Hippocampal formation (tissue), 2 donors: ENCODE measurements at regions not wholly inside any gene's neighbourhood (a gene's known extent, or its start where the extent isn't known, plus 50 kb on each side); places are given as distances from the start of the nearest gene placed in this dataset.

Source experiments
- DNase-seq, 2 donors: peaks; one replicate each; lab custom pipeline; 2025; lab: John Stamatoyannopoulos, UW

DNA sequence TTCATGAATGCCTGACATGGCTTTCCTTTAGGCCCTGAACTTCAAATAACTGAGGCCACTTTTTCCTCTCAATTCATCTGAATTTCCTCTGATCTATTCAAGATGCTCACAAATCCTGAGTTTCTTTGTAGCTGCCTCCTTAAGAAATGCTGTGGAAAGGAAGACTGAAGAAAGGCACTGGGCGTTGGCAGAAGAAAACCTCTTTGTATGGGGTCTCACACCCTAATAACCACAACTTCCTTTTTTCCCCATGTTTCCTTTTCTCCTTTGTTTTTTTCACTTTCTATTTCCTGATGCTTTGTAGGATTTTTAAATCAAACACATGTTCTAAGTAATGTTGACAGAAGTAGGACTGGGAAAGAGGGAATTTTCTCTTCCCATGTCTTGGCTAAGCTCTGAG, 447.4 kb downstream of the CMPK2 start:
- DNase-seq = no peak

DNA sequence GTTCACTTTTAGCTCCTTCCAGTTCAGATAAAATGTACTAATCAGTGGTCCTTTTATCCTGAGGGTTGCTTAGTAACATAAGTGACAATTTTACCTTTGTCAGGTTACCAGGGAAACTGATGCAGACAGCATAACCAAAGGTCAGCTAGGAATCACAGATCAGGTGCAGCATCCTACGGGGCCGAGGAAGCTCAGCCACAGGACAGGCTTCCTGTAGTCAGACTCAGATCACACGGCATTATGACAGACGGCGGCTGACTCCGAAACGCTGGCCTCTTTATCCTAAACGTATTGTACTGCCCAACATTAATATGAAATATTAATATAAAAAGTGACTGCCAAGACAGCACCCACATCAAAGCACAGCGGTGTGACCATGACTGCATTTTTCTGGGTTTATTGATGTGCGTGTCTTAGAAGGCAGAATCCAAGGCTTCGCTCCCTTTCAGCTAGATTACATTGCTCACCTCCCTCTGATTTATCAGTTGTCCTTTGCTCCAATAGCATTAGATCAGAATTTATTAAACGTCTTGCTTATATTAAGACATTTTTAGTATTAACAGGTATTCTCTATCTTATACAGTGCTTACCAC, 444.5 kb downstream of the CMPK2 start:
- no peak for DNase-seq

DNA sequence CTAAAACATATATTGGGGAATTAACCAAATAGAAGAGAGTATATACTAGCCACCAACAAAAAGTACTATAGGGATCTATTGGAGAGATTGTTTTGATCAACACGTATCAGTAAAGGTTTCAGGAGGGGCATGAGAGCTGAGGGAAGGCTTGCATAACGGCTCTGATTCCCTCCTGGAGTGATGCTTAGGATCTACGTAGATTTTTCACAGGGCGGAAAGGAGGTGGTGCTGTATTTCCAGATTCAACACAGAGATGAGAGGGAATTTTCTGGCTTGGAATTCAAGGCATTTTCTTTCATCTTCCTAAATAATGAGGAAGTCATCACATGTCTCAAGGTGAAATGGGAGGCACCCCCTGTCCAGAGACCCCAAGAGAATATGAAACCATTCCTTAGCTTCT, 443.8 kb downstream of the CMPK2 start:
- no peak for DNase-seq

DNA sequence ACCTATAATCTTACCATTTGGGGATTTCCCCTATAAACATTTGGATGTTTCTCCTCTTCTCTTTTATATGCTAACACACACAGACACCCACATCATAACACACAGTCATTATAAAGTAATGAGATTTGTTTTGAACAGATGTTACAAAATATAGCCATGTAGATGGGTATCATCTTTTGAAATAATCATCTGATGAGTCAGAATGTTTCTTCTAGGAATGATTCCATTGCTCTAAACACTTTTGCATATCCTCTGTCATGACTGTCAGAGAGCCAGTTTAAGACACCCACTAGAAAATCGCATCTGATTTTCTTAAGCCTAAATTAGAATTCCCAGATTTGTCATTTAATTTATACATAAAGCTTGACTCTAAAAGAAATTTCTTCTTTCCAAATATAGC, 442.6 kb downstream of the CMPK2 start:
- no peak for DNase-seq

DNA sequence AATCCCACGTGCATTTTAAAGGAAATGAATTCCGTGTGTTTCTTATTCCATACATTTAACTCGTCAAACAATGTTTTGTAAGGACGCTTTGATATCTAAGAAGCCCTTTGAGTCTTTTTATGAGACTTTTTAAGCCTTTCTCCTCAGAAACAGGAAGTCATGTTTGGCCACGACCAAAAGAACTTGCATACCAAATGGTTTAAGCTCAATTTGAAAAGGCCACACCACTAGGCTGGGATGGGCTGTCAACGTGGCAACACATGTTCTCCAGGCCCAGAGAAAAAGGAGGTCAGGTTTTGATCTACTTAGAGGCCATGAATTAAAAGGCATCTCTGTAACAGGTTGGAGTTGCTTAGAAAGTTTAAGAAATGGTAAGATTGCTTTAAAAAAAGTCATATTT, 441.8 kb downstream of the CMPK2 start:
- no peak for DNase-seq

DNA sequence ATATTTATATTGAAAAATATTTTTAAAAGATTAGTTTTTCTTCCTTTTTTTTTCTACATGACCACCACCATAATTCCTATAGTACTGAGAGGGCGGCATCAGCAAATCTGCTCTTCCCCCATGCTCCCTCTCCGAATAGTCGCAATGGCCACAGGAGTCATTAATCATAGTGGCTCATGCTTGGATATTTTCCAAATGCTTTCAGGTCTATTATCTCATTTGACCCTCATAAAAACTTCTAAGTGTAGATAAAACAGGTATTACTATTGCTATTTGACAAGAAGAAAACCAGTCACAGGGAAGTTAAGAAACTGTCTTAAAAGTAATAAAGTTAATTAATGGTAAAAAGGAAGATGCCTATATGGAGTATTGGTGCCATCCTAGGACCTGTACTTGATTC, 440.7 kb downstream of the CMPK2 start:
- DNase-seq = no peak

DNA sequence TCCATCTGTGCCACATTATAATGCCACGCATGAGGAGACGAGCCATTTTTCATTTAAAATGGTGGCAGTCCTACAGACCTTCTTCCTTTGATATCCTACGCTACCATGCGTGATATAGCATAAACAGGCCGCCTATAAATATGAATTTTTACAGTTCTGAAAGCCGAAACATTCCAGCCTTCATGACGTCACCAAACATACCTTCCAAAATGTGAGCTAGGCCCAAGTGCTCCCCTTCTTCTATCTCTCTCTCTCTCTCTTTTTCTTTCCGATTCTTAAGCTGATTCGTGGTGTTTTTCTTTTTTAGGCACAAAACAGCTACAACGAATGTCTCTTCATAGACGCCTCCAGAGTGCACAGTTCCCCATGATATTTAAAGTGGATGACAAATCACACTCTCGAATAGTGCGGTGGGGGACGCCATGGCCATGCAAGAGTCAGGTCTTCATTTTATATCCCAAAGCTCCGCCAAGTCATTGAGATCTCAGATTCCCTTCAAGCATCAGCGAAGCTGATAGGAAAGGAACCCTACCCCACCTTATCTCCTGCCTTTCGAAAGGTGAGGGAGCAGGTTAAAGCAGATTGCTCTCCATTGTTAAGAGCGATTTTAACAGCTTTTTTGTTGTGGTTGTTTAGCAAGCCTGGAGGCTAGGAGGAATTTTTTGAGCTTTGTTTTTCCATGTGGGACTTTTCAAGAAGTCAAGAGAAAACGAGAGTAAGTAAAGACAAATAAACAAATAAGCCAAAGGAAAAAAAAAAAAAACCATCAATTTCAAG, 436.3 kb downstream of the CMPK2 start:
- DNase-seq = no peak

DNA sequence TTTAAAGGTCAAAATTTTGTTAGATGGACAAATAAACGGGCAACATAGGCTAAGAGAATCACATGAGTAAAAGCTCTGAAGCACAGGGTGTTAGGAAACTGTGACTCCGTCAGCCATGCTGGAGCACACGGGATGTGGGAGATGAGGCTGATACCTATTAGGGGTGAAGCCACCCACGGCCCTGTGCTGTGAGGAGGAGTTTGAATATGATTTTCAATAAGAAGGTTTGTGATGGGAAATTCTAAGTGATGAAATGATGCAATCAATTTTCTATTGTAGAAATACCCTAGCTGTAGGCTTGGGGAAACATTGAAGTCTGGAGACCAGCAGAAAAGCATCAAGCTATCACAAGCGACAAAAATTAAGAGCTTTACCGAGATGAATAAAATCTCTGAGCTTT, 431.3 kb downstream of the CMPK2 start:
- no peak for DNase-seq

DNA sequence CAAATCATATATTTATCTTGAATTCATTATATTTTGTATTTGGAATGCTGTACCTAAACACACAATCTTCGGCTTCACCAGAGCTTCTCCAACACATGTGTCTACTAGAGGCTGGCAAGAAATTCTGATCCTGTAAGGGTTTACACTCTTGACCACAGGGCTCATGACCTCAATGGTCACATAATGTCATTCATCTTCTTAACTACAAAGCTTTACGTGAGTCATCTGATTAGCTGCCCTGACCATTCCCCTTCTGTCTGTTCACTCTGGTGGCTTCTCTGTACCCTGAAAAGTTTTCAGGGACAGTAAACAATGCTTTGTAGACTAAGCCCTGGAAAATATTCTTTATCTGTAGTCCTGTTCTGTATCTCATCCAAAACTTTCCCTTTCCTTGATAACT, 423.9 kb downstream of the CMPK2 start:
- DNase-seq = no peak

DNA sequence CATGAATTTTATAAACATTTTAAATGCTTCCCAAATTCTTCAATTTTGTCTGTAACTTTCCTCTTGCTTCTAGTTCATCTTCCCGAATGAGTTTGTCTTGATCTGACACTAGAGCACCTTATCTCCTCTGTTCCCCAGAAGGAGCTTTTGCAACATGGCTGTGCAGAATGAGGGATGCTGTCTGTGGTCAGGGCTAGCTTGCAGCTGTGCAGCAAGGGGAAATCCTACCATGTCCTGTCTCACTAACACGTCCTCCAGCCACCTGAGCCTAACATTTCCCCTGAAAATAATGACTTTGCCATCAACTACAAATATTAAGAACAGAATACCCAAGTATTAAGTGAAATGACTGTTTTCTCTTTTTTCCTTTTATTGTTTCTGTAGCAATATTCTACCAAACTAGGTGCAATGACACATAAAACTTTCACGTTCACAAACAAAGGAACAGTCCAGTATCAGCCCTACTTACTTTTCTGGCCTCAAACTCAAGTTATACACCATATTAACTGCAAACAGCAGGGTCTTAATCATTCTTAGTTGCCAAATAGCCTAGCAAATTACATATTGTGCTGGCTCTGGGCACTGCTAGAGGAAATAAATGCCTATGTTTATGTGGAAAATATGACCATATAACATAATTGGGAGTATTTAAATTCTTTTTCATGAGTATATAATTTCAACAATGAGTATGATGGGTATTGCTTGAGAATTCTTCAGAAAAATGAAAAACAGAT, 423.3 kb downstream of the CMPK2 start:
- no peak for DNase-seq

DNA sequence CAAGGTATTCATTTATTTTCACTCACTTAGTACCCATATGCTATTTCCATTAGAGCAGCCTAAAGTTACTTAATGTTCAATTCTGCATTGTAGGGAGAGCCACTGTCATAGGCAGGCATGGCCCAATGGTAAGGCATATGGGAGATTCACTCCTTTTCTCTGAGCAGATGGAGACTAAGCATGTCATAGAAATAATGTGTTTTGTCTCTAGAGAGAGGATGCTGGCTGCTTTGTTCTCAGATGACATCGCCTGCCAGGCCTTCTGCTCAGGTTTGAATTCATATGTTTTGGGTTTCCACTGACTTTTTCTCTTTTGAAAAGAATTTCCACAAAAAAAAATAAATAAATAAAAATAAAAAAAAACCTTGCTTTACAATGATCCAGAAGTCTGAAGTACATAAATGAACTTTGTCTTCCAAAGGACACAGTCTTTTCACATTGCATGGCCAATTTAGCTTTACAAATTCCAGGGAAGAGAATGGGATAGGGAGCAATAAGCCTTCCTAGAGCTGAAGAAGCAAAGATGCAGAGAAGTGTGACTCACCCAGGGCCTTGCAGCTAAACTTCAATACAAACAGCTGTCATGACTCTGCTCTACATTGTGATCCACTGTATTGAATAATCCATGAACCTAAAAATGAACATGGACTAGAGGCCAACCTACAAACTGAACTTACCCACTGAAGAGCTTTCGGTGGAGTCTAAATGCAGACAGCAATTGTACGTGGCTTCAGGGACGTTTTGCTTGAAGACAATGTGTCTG, 422.5 kb downstream of the CMPK2 start:
- DNase-seq = peak in 1 of 2 donors; percentile 29

DNA sequence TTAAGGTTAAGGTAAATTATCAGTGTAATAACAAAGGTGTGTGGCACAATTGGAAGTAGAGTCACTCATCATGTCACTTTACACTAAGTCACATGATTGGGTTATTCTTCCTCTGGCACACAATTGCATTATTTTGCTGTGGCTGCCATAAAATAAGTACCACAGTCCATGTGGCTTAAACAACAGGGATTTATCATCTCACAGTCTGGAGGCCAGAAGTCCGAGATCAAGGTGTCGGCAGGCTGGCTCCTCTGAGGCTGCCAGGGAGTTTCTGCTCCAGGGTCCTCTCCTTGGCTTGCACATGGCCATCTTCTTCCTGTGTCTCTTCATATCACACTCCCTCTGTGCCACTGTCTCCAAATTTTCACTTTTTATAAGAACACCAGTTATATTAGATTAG, 421.2 kb downstream of the CMPK2 start:
- no peak for DNase-seq

DNA sequence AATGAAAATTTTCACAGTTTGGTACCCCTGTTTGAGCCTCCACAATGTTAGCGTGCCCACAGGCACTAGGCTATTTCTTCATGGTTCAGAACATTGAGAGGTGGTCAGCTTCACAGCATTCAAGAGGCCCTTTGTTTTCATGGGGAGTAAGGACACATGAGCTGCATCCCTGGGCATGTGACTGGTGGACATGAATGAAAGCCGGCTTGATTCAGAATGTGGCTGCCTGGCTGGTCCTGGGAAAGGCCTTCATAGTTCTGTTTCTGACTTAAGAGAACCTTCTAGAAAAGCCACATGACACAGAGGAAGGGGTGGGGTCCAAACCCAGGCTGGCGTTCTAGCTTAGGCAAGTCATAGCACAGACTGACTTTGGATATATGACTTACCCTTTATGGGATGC, 420.6 kb downstream of the CMPK2 start:
- DNase-seq = no peak

DNA sequence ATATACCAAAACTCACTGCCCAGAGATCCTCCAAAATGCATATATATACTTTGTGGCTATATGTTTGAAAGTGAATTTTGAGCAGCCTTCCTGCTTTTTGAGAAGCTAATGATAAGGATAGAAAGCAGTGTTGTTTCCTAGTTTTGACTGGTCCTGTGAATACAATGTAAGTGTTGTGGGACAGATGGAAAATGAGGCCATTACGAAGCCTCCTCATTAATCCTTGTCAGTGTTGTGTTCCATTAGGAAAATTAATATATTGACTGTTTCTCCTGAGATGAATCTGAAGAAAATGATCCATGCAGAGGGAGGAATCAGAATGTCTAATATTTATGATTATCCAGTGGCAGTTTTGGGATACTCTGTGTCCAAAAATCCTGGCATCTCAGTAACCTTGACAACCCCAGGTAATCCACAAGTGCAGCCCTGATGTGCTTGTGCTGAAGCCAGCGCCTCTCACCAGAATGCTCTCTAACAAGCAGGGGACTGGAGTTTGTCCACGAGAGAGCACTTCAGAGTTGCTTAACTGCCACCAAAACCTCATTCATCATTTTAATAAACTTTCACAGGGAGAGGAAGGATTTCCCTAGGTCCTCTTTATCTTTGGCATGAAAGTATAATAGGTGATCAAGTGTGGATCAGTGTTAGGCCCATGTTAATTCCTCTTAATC, 418.6 kb downstream of the CMPK2 start:
- no peak for DNase-seq

DNA sequence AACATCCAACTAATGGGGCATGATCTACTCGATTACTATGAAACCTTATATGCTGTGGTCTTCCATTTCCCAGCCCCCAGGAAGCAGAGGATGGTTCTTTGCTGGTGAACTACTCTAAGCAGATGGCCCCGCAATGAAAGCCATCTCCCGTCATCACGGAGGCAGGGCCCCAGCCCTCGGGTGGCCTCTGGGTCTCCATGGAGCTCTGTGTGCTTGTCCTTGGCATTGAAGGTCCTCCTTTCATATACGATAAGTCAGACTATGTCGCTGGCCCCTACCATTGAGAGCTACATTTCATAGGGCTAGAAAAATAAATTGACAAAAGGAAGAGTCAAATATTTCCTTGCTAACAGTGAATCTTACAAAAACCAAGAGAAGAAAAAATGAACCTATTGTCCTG, 416.8 kb downstream of the CMPK2 start:
- DNase-seq = no peak

DNA sequence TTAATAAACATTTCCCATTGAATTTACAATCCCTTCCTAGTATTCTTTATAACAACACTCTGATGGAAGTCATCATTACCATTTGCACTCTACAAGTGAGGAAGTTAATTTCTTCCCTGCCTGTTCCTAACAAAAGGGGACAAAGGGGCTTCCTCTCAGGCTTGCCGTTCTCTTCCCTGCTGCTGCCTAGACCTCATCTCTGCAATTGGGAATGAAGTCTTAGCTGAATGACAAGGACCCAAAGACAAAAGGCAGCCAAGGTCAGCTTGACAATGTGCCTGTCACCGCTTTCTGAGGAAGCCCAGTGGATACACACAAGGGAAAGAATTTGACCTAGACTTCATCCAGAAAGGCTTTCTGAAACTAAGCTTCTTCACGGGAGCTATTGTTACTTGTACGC, 416.4 kb downstream of the CMPK2 start:
- no peak for DNase-seq

DNA sequence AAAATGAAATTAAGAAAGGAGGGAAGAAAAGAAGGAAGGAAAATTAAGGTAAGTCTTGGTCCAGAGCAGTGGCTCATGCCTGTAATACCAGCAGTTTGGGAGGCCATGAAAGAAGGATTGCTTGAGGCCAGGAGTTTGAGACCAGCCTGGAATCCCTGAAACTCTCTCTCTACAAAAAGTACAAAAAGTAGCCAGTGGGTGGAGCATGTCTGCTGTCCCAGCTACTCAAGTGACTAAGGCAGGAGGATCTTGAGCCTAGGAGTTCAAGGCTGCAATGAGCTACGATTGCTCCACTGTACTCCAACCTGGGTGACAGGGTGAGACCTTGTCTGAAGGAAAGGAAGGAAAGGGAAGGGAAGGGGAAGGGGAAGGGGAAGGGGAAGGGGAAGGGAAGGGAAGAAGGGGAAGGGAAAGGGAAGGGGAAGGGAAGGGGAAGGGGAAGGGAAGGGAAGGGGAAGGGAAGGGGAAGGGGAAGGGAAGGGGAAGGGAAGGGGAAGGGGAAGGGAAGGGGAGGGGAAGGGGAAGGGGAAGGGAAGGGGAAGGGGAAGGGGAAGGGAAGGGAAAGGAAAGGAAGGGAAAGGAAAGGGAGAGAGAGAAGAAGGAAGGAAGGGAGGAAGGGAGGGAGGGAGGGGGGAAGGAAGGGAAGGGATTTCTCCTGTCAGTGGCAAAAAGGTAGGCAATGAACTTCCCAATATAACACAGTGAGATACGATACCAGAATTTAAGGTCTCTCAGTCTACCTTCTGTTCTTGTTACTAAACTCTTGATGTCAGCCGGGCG, 412.8 kb downstream of the CMPK2 start:
- DNase-seq = no peak

DNA sequence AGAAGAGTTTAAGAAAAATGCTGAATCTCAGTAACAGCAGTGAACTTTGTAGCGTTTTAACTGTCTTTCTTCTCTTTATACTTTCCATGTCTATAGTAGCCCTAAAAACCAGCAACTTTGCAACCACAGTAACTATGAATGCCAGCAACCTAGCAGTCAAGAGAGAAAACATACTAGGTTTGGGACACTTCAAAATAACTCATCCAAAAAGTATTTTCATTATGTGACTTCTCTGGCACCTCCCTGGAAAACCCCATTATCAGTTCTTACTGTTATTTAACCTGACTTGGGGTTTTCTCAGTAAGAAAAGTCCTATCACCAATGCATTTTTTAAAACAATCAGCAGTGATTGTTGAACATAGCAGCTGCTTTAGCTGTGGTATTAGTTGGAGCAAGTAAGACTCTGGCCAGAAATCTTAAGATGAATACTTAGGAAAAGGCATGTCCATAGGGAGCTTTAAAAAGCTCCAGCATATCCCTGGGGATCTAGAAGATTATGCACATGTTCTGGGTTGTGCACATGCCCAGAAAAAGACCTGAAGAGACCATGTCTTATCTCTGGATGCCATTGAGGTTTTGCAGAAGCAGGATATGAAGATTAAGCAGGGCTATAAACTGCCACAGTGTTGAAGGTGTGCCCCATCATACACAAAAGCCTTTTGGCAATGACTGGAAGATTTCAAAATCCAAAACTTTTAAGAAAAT, 411.3 kb downstream of the CMPK2 start:
- DNase-seq = no peak

DNA sequence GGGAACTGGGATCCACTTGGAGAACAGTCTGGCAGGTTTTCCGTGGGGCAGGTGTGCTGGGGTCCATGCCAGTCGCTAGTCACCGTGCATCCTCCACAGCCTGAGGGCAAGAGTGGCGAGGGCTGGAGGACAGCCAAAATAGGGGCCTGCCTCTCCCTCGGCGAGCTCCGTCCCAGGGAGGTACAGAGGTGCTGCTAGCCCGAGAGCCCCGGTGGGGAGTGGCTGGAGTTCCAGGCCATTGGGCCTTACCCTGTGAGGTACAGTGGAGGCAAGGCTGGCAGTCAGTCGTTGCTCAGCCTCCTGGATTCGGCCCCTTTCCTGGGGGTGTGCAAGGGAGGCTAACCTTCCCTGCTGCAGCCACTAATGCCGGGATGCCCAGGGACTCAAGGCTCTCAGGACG, 406.6 kb downstream of the CMPK2 start:
- DNase-seq = no peak

DNA sequence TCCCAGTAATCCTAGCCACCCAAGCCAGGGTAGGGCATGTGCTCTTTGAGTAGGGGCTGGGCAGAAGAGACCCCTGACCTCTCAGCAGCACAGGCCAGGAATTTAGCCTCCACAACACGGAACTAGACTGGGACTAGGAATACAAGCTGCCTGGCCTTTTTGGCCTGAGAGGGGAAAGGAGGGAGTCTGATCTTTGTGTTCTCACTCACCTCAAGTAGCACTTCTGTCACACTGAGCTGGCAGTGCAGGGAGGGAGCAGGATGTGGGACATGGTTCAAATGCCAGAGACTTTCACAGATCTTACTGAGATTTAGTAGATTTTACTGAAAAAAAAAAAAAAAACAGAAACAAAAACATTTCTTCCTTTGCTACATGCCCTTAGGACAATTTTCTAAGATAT, 395.2 kb downstream of the CMPK2 start:
- DNase-seq = no peak

DNA sequence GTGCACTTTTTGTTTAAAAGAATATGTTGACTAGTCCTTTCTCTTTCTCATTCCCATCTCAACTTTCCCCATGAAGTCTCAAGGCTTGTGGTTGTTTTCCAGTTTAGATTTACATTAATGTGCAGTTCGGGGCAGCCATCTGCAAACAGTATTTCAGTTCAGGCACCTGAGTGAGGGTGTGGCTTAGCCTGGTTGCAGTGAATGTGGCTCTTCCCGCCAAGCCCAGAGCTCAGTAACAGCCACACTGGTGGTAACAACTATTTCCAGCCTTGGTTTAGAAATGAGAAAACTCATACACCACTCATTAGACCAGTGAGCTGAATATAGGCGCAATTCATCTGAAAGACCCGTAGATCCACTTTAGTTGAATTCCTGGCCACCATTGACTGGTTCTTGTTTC, 394.3 kb downstream of the CMPK2 start:
- no peak for DNase-seq
